VCaP (cell line): ENCODE measurements at regions not wholly inside any gene's neighbourhood (a gene's known extent, or its start where the extent isn't known, plus 50 kb on each side); places are given as distances from the start of the nearest gene placed in this dataset.

Source experiments
- H3K27ac ChIP-seq: fragments of 450-650 bp; 2 replicates; pipeline ENCODE4 v1.5.1; 2017
- CTCF ChIP-seq: fragments of 450-650 bp; conservative IDR thresholded peaks from 2 replicates; pipeline ENCODE4 v1.5.1; 2017; ENCODE audit warnings: mild to moderate bottlenecking, moderate library complexity

GRCh38 chr4:155526452-155527169 lies 140.0 kb upstream of the GUCY1A1 start:
- no peak overlapping the region for H3K27ac ChIP-seq
- TF ChIP-seq CTCF = no peak

GRCh38 chr4:155524926-155525455 lies 141.7 kb upstream of the GUCY1A1 start:
- TF ChIP-seq CTCF = no peak
- no peak overlapping the region for H3K27ac ChIP-seq

- peak overlapping the region; percentile 33 for H3K27ac ChIP-seq
- TF ChIP-seq CTCF = no peak
These were observed 143.3 kb upstream of the GUCY1A1 start for GRCh38 chr4:155523358-155523757.

- no peak for TF ChIP-seq CTCF
- H3K27ac ChIP-seq = no peak overlapping the region
These were observed 144.4 kb upstream of the GUCY1A1 start for GRCh38 chr4:155522201-155522600.

- TF ChIP-seq CTCF = no peak
- H3K27ac ChIP-seq = no peak overlapping the region
These were observed 144.6 kb upstream of the MAP9 start for GRCh38 chr4:155521382-155521781.

- no peak overlapping the region for H3K27ac ChIP-seq
These were observed 138.8 kb upstream of the MAP9 start for GRCh38 chr4:155515444-155516075.

GRCh38 chr4:155514628-155515027 lies 137.9 kb upstream of the MAP9 start:
- no peak for TF ChIP-seq CTCF
- H3K27ac ChIP-seq = no peak overlapping the region

More at GRCh38 chr4:155515444-155516075, 138.8 kb upstream of the MAP9 start:
- no peak for TF ChIP-seq CTCF
